Coronary artery (tissue), 2 donors: ENCODE measurements at regions not wholly inside any gene's neighbourhood (a gene's known extent, or its start where the extent isn't known, plus 50 kb on each side); places are given as distances from the start of the nearest gene placed in this dataset.

Experiments used
- DNase-seq: peaks from one replicate; pipeline ENCODE4 v3.0.0-alpha.2; 2017; ENCODE audit warnings: low spot score
- H3K27ac ChIP-seq, 2 donors: fragments of 200-600 bp; sonication (generic); one replicate each; pipeline ENCODE4 v1.5.1; 2016 to 2019
- H3K4me3 ChIP-seq: fragments of 200-600 bp; sonication (generic); 2 replicates; pipeline ENCODE4 v1.5.1; 2016; ENCODE audit warnings: mild to moderate bottlenecking, moderate library complexity
- CTCF ChIP-seq: fragments of 200-600 bp; sonication (generic); IDR thresholded peaks from one replicate; pipeline ENCODE4 v1.5.1; 2019; ENCODE audit warnings: antibody characterized with exemption

GRCh38 chr1:192418552-192419285 is 101.9 kb downstream of the RGS21 start:
- Histone ChIP-seq H3K27ac (no peak overlapping the region), H3K4me3 (no peak overlapping the region)
- no peak for TF ChIP-seq CTCF
- DNase-seq, result no peak

DNA sequence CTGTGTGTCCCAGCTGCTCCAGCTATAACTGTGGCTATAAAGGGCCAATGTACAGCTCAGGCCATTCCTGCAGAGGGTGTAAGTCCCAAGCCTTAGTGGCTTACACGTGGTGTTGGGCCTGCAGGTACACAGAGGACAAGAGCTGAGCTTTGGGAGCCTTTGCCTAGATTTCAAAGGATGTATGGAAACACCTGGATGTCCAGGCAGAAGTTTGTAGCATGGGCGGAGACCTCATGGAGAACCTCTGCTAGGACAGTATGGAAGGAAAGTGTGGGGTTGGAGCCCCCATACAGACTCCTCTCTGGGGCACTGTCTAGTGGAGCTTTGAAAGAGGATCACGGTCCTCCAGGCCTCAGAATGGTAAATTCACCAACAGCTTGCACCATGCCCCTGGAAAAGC is 113.9 kb downstream of the RGS21 start:
- Histone ChIP-seq H3K27ac (no peak overlapping the region), H3K4me3 (no peak overlapping the region)
- DNase-seq, result no peak
- no peak for TF ChIP-seq CTCF

DNA sequence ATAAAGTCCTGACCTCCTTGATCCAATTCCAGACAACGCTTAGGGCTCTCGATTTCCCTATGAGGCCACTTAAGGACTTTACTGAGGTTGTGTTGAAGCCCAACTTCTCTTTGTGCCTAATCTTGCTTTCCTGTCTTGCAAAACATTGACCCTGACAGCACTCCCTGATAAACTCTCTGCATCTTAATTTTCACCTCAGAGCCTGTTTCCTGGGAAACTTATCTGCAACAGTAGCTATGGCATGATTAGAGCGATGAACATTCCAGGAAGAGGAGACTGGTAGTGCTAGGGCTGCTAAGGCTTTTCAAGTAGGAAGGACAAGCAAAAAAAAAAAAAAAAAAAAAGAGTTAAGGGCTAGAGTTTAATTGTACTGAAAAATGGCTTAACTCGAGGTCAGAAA is 118.9 kb downstream of the RGS21 start:
- H3K4me3 ChIP-seq, result no peak overlapping the region
- no peak for DNase-seq
- no peak overlapping the region for H3K27ac ChIP-seq
- no peak for TF ChIP-seq CTCF

- H3K27ac ChIP-seq, result no peak overlapping the region
- TF ChIP-seq CTCF, result no peak
- no peak overlapping the region for H3K4me3 ChIP-seq
- no peak for DNase-seq
Measured at GRCh38 chr1:192436441-192437078, 119.8 kb downstream of the RGS21 start.

DNA sequence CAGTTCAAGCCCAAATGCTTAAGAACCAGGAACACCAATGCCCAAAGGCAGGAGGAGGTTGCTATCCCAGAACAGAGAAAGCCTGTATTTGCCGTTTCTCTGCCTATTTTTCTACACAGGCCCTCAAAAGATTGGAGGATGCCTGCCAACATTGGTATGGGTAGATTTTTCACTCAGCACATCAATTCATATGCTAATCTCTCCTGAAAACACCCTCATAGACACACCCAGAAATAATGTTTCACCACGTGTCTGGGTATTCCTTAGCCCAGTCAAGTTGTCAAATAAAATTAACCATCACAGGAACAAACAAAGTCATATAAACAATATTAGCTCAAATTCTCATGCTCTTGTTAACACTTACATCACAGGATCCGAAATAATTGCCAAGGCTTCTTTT is 121.9 kb downstream of the RGS21 start:
- DNase-seq, result no peak
- no peak overlapping the region for H3K4me3 ChIP-seq
- no peak for TF ChIP-seq CTCF

DNA sequence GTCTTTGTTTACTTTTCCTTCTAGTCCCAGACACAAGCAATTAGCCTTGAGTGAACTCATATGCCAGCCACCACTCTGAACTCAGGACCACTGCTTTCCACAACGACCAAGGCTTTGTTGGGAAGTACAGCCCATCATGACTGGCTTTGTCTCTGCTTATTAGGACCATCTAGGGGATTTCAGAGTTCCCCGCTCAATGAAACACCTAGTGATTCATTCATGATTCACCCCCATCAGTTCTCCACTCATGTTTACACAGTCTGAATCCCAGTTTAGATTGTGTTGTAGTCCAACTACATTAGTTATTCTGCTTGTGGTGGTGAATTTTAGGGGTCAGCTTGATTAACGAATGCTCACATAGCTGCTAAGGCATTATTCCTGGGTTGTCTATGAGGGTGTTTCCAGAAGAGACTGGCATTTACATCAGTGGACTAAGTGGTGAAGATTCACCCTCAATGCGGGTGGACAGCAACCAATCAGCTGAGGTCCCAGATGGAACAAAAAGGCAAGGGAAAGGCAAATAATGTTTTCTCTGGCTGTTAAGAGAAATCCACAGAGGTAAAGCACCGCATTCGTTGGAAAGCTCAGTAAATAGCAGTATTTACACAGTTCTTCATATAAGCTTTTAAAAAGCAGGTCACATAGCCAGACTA is 122.7 kb downstream of the RGS21 start:
- H3K27ac ChIP-seq, result no peak overlapping the region
- no peak for TF ChIP-seq CTCF
- no peak for DNase-seq
- no peak overlapping the region for H3K4me3 ChIP-seq

More for the DNA sequence above, 121.9 kb downstream of the RGS21 start:
- no peak overlapping the region for H3K27ac ChIP-seq
